ENCODE measurements at regions not wholly inside any gene's neighbourhood (a gene's known extent, or its start where the extent isn't known, plus 50 kb on each side); places are given as distances from the start of the nearest gene placed in this dataset.

GRCh38 chr1:194280463-194280862, 1094.0 kb upstream of the B3GALT2 start:
- DNase-seq (ENCODE audit: low read depth in 2 of 2) = no peak

DNA sequence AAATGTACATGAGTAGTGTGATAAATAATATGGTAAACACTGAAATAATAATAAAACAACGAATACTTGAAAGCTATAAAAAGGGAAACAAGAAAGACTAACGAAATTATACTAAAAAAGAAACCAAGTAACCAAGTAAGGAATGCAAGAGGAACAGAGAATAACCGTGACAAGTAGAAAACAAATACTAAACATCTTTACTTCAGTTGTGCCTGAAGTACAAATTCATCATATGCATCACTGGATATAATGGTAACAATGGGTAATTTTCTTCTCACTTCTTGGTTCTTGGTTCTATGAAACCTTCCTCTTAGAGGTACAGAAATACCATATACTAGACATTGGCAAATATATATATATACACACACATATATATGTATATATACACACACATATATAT, 1093.6 kb upstream of the B3GALT2 start:
- DNase-seq (ENCODE audit: low read depth in 2 of 2) = no peak

- DNase-seq (ENCODE audit: low read depth in 2 of 2) = no peak
Observed at GRCh38 chr1:194277927-194278326, 1091.5 kb upstream of the B3GALT2 start.

- no peak for DNase-seq (ENCODE audit: low read depth in 2 of 2)
Observed at GRCh38 chr1:194273660-194274059, 1087.2 kb upstream of the B3GALT2 start.

- no peak for DNase-seq (ENCODE audit: low read depth in 2 of 2)
Observed at GRCh38 chr1:194268839-194269238, 1082.4 kb upstream of the B3GALT2 start.

DNA sequence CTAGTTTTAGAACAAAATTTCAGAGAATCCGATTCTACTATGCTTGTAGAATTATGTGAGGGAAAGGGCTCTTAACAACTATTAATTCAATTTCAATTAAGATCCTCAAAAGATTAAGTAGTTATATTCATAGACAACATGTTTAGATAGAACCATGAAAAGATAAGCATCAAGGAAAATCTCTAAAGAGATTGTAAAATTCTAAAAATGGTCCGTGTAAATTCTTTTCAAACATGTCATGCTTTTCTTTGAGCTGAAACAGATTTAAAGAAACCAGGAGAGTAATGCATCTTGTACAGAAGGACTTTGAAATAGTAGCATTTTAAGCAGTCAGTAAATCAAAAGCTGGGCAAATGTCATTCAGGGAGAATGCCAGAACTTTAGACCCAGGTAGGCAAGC, 1080.6 kb upstream of the B3GALT2 start:
- DNase-seq (ENCODE audit: low read depth in 2 of 2) = no peak

DNA sequence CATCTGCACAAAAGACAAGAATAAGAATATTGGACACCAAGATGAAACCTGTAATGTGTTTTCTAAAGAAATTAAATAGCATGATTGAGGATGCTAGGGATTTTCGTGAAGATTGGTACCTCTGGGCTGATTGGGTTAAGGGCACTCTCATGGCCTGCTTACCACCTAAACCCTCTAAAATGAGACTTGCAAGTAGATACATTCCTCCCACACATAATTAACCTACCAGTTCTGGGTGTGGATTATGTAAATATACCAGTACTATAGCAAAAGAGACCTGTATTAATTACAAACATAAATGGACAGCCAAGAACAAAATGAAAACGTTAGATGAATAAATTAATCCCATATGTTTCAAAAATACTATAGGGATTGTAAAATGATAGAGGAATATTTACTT, 1069.6 kb upstream of the B3GALT2 start:
- no peak for DNase-seq (ENCODE audit: low read depth in 2 of 2)

- no peak for DNase-seq (ENCODE audit: low read depth in 2 of 2)
Observed at GRCh38 chr1:194252199-194252598, 1065.8 kb upstream of the B3GALT2 start.

DNA sequence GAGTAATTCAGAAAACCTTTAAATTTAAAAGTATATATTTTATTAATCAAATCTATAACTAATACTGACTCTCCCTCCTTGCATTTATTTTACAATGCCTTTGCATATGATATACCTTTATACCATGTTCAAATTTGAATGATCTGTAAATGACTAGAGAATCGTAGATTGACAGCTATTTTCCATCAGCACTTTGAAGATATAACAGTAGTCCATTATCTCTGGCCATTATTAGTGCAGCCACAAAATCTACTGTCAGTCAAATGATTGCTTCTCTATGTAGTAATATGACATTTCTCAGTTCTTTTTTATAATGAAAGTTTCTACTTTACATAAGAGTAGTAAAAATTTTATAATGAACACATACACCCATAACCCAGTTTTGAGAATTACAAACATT, 1054.8 kb upstream of the B3GALT2 start:
- DNase-seq (ENCODE audit: low read depth in 2 of 2) = no peak

DNA sequence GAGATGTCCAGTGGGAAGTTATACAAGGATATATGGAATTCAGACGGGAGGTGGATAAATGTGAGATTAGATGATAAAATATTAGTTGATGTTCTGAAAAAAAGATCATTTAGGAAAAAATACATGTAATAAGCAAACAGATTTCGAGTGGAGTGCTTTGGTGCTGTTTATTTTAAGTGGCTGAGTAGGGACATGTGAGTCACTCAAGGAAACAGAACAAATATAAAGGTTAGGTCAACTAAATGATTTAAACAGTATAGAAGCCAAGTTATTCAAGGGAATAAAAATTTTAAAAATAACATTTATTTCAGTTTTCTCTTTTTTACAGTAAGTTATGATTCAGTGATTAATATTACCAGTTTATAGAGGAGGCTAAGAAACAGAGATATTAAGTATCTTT, 1046.7 kb upstream of the B3GALT2 start:
- no peak for DNase-seq (ENCODE audit: low read depth in 2 of 2)

DNA sequence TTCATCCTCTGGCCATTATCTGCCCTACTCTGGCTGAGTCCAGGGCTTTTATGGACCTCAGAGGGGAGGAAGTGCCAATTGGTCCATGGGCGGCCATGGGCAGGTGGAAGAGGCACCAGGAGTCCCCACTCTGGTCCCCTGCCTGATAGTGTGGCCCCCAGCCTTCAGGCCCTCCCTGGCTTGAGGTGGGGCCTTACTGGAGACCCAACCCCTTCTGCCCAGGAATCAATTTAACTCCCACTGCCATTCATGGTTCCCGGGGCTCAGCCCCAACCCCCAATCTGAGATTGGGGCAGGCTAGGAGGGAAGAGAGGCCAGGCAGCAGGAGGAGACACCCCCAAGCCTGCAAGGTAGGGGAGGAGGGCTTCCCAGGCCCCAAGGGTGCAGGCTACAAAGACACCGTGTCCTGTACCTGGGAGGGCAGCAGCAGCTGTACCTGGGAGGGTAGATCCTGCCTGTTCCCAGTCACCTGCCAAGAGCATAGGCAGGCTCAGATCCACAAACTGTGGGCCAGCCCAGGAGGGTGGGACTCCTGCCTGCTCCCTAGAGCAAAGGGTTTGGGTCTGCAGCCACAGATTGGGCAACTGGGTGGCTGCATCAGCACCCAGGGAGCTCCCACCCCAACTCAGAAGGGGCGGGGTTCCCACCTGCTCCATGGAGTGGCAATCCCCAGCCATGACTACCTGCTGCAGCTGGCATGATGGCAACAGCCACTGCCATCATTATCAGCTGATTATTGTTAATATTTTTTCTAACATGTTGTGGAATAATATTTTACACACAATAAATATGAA, 1044.1 kb upstream of the B3GALT2 start:
- DNase-seq (ENCODE audit: low read depth in 2 of 2) = no peak

- no peak for DNase-seq (ENCODE audit: low read depth in 2 of 2)
Observed at GRCh38 chr1:194228427-194228826, 1042.0 kb upstream of the B3GALT2 start.

DNA sequence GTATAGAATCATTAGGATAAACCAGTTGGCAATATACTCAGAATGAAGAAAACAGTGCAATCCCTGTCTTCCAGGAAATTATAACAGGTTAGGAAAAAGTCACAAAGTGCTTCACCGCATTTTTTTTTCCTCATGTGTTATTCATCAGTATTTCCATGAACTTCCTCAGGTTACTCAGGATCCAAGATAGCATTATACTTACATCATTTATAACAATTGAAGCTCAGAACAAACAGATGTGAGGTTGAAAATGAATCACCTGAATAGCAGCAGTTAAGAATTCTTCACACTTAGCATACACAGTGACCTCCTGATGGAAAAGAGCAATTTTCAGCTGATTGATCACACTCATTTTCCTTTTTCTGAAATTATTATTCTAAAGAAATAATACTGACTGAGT, 1040.7 kb upstream of the B3GALT2 start:
- DNase-seq (ENCODE audit: low read depth in 2 of 2) = no peak

DNA sequence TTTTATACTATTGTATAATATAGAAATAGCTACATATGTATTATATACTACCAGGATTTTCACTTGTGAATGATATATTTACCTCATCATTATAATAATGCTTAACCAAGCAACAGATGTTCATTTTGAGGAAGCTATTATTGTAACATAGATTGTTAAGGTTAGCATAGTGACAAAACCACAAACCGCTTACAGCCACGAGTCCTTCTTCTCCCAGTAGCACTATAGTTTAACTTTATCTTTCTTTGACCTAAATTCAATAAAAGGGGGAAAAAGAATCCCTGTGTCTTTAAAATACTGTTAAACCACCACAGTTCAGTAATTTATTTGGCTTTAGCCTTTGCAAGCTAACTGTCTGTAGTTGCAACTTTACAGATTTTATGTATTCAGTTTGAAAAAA, 1039.4 kb upstream of the B3GALT2 start:
- DNase-seq (ENCODE audit: low read depth in 2 of 2) = no peak

- DNase-seq (ENCODE audit: low read depth in 2 of 2) = no peak
Observed at GRCh38 chr1:194223596-194223995, 1037.2 kb upstream of the B3GALT2 start.

DNA sequence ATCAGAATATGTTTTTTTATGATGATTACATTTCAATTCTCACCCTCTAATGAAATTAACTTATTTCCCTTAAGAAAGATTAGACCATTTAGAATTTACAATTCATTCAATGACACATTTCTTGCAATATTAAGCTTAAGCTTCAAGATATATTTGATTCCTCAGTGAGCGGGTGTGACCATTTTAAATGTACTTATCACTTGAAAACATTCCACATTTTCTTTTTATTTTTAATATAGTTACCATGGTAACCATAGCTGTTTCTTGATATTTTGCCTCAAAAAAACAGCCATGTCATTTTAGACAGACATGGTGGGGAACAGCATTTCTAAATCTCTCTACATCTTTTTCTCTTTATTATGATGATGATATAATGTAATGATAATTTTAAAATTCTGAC, 1029.0 kb upstream of the B3GALT2 start:
- no peak for DNase-seq (ENCODE audit: low read depth in 2 of 2)

DNA sequence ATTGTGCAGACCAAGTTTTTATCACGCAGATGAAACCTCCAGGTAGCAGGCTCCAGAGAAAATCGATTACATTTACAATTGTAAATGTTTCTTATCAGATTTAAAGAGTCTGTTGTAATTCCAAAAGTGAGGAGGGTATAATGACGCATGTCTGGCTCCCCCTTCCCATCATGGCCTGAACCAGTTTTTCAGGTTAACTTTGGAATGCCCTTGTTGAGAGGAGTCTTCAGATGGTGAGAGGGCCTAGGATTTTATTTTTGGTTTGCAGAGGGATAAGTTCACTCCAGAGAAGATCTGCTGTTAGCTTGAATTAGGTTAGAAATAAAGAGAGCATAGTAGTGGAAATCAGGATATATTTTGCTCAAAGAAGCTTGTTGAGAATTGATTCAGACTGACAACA, 1028.3 kb upstream of the B3GALT2 start:
- DNase-seq (ENCODE audit: low read depth in 2 of 2) = no peak

GRCh38 chr1:194209920-194210319, 1023.5 kb upstream of the B3GALT2 start:
- no peak for DNase-seq (ENCODE audit: low read depth in 2 of 2)

GRCh38 chr1:194208674-194209073, 1022.3 kb upstream of the B3GALT2 start:
- DNase-seq (ENCODE audit: low read depth in 2 of 2) = no peak

- no peak for DNase-seq (ENCODE audit: low read depth in 2 of 2)
Observed at GRCh38 chr1:194196562-194196961, 1010.1 kb upstream of the B3GALT2 start.

GRCh38 chr1:194194724-194195123, 1008.3 kb upstream of the B3GALT2 start:
- no peak for DNase-seq (ENCODE audit: low read depth in 2 of 2)

DNA sequence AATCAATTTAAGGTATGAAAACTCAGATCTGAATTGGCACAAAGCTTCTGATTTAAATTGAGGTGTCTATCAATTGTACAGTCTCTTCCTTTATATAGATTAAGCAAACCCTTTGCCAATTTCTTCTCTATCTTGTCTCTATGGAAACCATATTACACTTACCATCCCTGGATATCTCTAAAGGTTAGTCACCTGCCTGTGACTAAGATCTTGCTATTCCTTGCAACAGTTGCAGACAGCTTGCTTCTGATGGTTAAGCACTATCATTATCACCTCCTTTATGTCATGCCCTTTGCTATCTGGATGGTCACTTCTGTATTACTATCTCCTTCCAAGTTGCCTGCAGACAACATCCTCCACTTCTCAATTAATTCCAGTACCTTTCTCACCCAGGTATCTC, 998.6 kb upstream of the B3GALT2 start:
- no peak for DNase-seq (ENCODE audit: low read depth in 2 of 2)

- DNase-seq (ENCODE audit: low read depth in 2 of 2) = no peak
Observed at GRCh38 chr1:194184425-194184824, 998.0 kb upstream of the B3GALT2 start.

GRCh38 chr1:194181845-194182244, 995.4 kb upstream of the B3GALT2 start:
- no peak for DNase-seq (ENCODE audit: low read depth in 2 of 2)
